Bronchial epithelial cell (primary cell): ENCODE measurements at regions not wholly inside any gene's neighbourhood (a gene's known extent, or its start where the extent isn't known, plus 50 kb on each side); places are given as distances from the start of the nearest gene placed in this dataset.
A peak's percentile ranks its signal among the peaks of the same experiment; 100 is the strongest.
"Not testable (repeated sequence)": the region's sequence is repeated elsewhere in the genome, so short reads cannot be mapped to it uniquely, and the experiment has no call there.

Experiments used
- DNase-seq: peaks from one replicate; pipeline ENCODE4 v3.0.0-alpha.2; 2010; ENCODE audit warnings: low read depth
- FAIRE-seq: peaks from 2 replicates; lab custom pipeline; 2011; peaks lifted over from hg19 to GRCh38; lab: Jason Lieb, UNC
- H3K27me3 ChIP-seq: 2 replicates; pipeline ENCODE4 v1.5.1; 2011; ENCODE audit warnings: low read length; ENCODE audit not compliant: control insufficient read depth, insufficient read depth
- H3K36me3 ChIP-seq: 2 replicates; pipeline ENCODE4 v1.5.1; 2011; ENCODE audit warnings: low read length; ENCODE audit not compliant: control insufficient read depth, insufficient read depth
- H3K4me3 ChIP-seq: 2 replicates; pipeline ENCODE4 v1.5.1; 2011; ENCODE audit warnings: mild to moderate bottlenecking, low read depth, low read length, control low read depth
- TF ChIP-seq, protein P1 (sequence below): IDR thresholded peaks from 2 replicates; pipeline ENCODE4 v1.5.1; 2011; ENCODE audit warnings: mild to moderate bottlenecking, moderate library complexity, low read length, control low read depth, inconsistent platforms; ENCODE audit not compliant: insufficient read depth, severe bottlenecking

- no peaks in the 10 kb centered on the region for H3K27me3 ChIP-seq
- H3K4me3 ChIP-seq, result no peak overlapping the region
- H3K36me3 ChIP-seq, result no peaks in the 10 kb centered on the region
- TF ChIP-seq, protein P1, sequence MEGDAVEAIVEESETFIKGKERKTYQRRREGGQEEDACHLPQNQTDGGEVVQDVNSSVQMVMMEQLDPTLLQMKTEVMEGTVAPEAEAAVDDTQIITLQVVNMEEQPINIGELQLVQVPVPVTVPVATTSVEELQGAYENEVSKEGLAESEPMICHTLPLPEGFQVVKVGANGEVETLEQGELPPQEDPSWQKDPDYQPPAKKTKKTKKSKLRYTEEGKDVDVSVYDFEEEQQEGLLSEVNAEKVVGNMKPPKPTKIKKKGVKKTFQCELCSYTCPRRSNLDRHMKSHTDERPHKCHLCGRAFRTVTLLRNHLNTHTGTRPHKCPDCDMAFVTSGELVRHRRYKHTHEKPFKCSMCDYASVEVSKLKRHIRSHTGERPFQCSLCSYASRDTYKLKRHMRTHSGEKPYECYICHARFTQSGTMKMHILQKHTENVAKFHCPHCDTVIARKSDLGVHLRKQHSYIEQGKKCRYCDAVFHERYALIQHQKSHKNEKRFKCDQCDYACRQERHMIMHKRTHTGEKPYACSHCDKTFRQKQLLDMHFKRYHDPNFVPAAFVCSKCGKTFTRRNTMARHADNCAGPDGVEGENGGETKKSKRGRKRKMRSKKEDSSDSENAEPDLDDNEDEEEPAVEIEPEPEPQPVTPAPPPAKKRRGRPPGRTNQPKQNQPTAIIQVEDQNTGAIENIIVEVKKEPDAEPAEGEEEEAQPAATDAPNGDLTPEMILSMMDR, result no peak
- no peak for FAIRE-seq
- no peak for DNase-seq
Measured at GRCh38 chr6:43883847-43884651, 114.0 kb downstream of the VEGFA start.

- not testable (repeated sequence) for FAIRE-seq, H3K4me3 ChIP-seq, H3K27me3 ChIP-seq, DNase-seq, H3K36me3 ChIP-seq
Measured at GRCh38 chr6:43882690-43883448, 112.9 kb downstream of the VEGFA start.

GRCh38 chr6:43880236-43881137 is 110.5 kb downstream of the VEGFA start:
- H3K4me3 ChIP-seq, result no peak overlapping the region
- no peak for DNase-seq
- TF ChIP-seq, protein P1, result no peak
- H3K27me3 ChIP-seq, result no peaks in the 10 kb centered on the region
- H3K36me3 ChIP-seq, result no peaks in the 10 kb centered on the region
- peak; percentile 36 for FAIRE-seq

- TF ChIP-seq, protein P1, result no peak
- FAIRE-seq (no peak), DNase-seq (no peak)
- Histone ChIP-seq H3K27me3 (no peaks in the 10 kb centered on the region), H3K4me3 (no peak overlapping the region), H3K36me3 (no peaks in the 10 kb centered on the region)
Measured at GRCh38 chr6:43879722-43880121, 109.7 kb downstream of the VEGFA start.

GRCh38 chr6:43878823-43879495 is 108.9 kb downstream of the VEGFA start:
- Histone ChIP-seq H3K27me3 (no peaks in the 10 kb centered on the region), H3K36me3 (no peaks in the 10 kb centered on the region), H3K4me3 (no peak overlapping the region)
- TF ChIP-seq, protein P1, result no peak
- DNase-seq, result no peak
- FAIRE-seq, result no peak
